ENCODE measurements at regions not wholly inside any gene's neighbourhood (a gene's known extent, or its start where the extent isn't known, plus 50 kb on each side); places are given as distances from the start of the nearest gene placed in this dataset.

- no peak for TF ChIP-seq POLR2A (IDR thresholded peaks at IDR 0.05; ENCODE audit: low read depth)
- no peak for TF ChIP-seq CTCF (IDR thresholded peaks at IDR 0.05)
Measured at GRCh38 chr14:98931911-98932310, 340.1 kb downstream of the BCL11B start.
